Heart left ventricle (tissue), 13 donors: ENCODE measurements at regions not wholly inside any gene's neighbourhood (a gene's known extent, or its start where the extent isn't known, plus 50 kb on each side); places are given as distances from the start of the nearest gene placed in this dataset.

Source experiments
- POLR2A ChIP-seq, 2 donors: fragments of 450-650 bp; IDR thresholded peaks; one replicate each; pipeline ENCODE4 v1.6.1; 2017; ENCODE audit warnings: antibody characterized with exemption in 2 of 2, mild to moderate bottlenecking in 2 of 2, moderate library complexity in 2 of 2
- TF ChIP-seq, protein P1 (sequence below), 12 donors: fragments of 200-600 bp; sonication (generic) in 4 of 12; IDR thresholded peaks; one replicate each; pipeline versions ENCODE4 v1.5.0 to v1.8.0; 2018 to 2022; ENCODE audit warnings: antibody characterized with exemption in 12 of 12, mild to moderate bottlenecking in 5 of 12
- donor health status: ischemic (EF 13 %, LVEDD 7.1; RV severe dilation, severe dysfunction).
- donor health status: DM: no; HTN: yes; CAD: no.
- donor health status: DM: no; HTN: no; CAD: no.
- donor health status: ischemic (EF 25% LVEDD 6.9; RV normal size, moderate dysfunction).
- donor health status: ischemic (EF 25% LVEDD 5.7; RV mildly dilated, moderate dysfunction).
- donor health status: ischemic (EF 35%, LVEDD 5.7; RV mildly dilated, moderate dysfunction).
- donor health status: nonischemic (EF 11% LVEDD 7.7; RV severe dilation, severe dysfunction).
- donor health status: DM: yes; HTN: yes; CAD: no.
- donor health status: PGD.
- donor health status: ischemic (EF 29% LVEDD 5.4; RV normal size, mild dysfunction).
- donor health status: nonischemic (EF 23%, LVEDD 6.1; RV moderate dilation, normal function).

DNA sequence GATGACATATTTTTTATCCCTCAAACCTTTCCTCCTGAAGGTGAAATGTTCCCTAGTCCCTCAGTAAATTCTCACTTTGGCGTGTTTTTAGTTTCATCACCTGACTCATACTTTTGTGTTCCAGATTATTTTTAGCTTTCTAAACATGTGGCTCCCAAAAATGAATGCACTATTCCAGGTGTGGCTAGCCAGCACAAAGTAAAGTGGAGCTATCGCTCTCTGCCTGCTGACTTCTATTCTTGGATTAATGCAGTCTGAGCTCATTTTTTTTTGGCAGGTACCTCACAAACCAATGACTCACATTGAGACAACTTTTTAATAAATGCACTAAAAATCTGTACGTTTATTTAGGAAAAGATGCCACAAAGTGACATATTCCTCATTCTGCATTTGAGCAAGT is 58.8 kb upstream of the LANCL2 start:
- TF ChIP-seq, protein P1, sequence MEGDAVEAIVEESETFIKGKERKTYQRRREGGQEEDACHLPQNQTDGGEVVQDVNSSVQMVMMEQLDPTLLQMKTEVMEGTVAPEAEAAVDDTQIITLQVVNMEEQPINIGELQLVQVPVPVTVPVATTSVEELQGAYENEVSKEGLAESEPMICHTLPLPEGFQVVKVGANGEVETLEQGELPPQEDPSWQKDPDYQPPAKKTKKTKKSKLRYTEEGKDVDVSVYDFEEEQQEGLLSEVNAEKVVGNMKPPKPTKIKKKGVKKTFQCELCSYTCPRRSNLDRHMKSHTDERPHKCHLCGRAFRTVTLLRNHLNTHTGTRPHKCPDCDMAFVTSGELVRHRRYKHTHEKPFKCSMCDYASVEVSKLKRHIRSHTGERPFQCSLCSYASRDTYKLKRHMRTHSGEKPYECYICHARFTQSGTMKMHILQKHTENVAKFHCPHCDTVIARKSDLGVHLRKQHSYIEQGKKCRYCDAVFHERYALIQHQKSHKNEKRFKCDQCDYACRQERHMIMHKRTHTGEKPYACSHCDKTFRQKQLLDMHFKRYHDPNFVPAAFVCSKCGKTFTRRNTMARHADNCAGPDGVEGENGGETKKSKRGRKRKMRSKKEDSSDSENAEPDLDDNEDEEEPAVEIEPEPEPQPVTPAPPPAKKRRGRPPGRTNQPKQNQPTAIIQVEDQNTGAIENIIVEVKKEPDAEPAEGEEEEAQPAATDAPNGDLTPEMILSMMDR (IDR thresholded peaks at IDR 0.05), result no peak
- no peak for TF ChIP-seq POLR2A (IDR thresholded peaks at IDR 0.05)
